DND-41 (cell line): ENCODE measurements at regions not wholly inside any gene's neighbourhood (a gene's known extent, or its start where the extent isn't known, plus 50 kb on each side); places are given as distances from the start of the nearest gene placed in this dataset.
"Not testable (repeated sequence)": the region's sequence is repeated elsewhere in the genome, so short reads cannot be mapped to it uniquely, and the experiment has no call there.

Source experiments
- ATAC-seq: fragments of 200-7000 bp; cut with Tn5 transposase; 3 replicates; pipeline ENCODE4 v1.9.1; 2021; ENCODE audit warnings: low read depth; ENCODE audit not compliant: insufficient read depth
- DNase-seq: peaks from one replicate; pipeline ENCODE4 v3.0.0-alpha.2; 2020
- H2AFZ ChIP-seq: 2 replicates; pipeline ENCODE4 v1.6.0; 2012; ENCODE audit warnings: low read depth, low read length
- H3K27ac ChIP-seq: 2 replicates; pipeline ENCODE4 v1.5.1; 2012; ENCODE audit warnings: low read length, inconsistent platforms
- H3K27me3 ChIP-seq: fragments of 200-600 bp; sonication (generic); 2 replicates; pipeline ENCODE4 v1.6.0; 2012; ENCODE audit warnings: low read length, mild to moderate bottlenecking, inconsistent platforms; ENCODE audit not compliant: insufficient read depth, poor library complexity
- H3K36me3 ChIP-seq: 2 replicates; pipeline ENCODE4 v1.5.1; 2012; ENCODE audit warnings: low read length, inconsistent platforms; ENCODE audit not compliant: insufficient read depth
- H3K4me1 ChIP-seq: 2 replicates; pipeline ENCODE4 v1.5.1; 2012; ENCODE audit warnings: mild to moderate bottlenecking, low read length; ENCODE audit not compliant: insufficient read depth
- H3K4me2 ChIP-seq: 2 replicates; pipeline ENCODE4 v1.6.0; 2012; ENCODE audit warnings: mild to moderate bottlenecking, moderate library complexity, low read length, inconsistent platforms; ENCODE audit not compliant: insufficient read depth
- H3K4me3 ChIP-seq, 2 experiments: fragments of 200-600 bp in 1 of 2; shearing (Covaris generic) in 1 of 2; 2 replicates each; pipeline ENCODE4 v1.5.1; 2012 to 2016; ENCODE audit warnings: inconsistent platforms in 2 of 2, low read length in 2 of 2, mild to moderate bottlenecking in 2 of 2, low read depth in 1 of 2, moderate library complexity in 1 of 2
- H3K79me2 ChIP-seq: 2 replicates; pipeline ENCODE4 v1.6.0; 2012; ENCODE audit warnings: low read length, inconsistent platforms; ENCODE audit not compliant: insufficient read depth
- H3K9ac ChIP-seq: 2 replicates; pipeline ENCODE4 v1.6.0; 2012; ENCODE audit warnings: low read depth, mild to moderate bottlenecking, inconsistent platforms, low read length, moderate library complexity
- H3K9me3 ChIP-seq: 2 replicates; pipeline ENCODE4 v1.5.1; 2012; ENCODE audit warnings: low read length, moderate library complexity, mild to moderate bottlenecking, inconsistent platforms; ENCODE audit not compliant: insufficient read depth, severe bottlenecking
- H4K20me1 ChIP-seq: 2 replicates; pipeline ENCODE4 v1.6.0; 2012; ENCODE audit warnings: low read length; ENCODE audit not compliant: insufficient read depth
- CTCF ChIP-seq: IDR thresholded peaks from 2 replicates; pipeline ENCODE4 v1.5.1; 2012; ENCODE audit warnings: borderline replicate concordance, low read length, moderate library complexity, mild to moderate bottlenecking; ENCODE audit not compliant: poor library complexity, severe bottlenecking; ENCODE audit errors: extremely low read depth
- EZH2 ChIP-seq: IDR thresholded peaks from 3 replicates; pipeline ENCODE4 v1.6.1; 2012; ENCODE audit warnings: borderline replicate concordance, low read depth, mild to moderate bottlenecking, moderate library complexity, low read length, inconsistent platforms; ENCODE audit not compliant: severe bottlenecking

GRCh38 chr16:72596373-72596772 is 424.4 kb upstream of the PMFBP1 start:
- no peak for DNase-seq
- no peak overlapping the region for H3K27ac ChIP-seq
- ATAC-seq, result no peak
- H3K9me3 ChIP-seq, result no peaks in the 10 kb centered on the region
- H3K9ac ChIP-seq, result no peak overlapping the region
- no peak overlapping the region for H2AFZ ChIP-seq
- peaks cover 4% of the 10 kb centered on the region; the same call in 1 of the 2 replicates for H3K79me2 ChIP-seq
- H3K4me2 ChIP-seq, result no peak overlapping the region
- no peaks in the 10 kb centered on the region for H3K36me3 ChIP-seq
- no peak overlapping the region for H3K4me3 ChIP-seq
- H3K27me3 ChIP-seq, result no peaks in the 10 kb centered on the region
- no peaks in the 10 kb centered on the region; the same call in 1 of the 2 replicates for H4K20me1 ChIP-seq
- H3K4me1 ChIP-seq, result no peaks in the 10 kb centered on the region
- TF ChIP-seq CTCF, result no peak
- TF ChIP-seq EZH2, result no peak

GRCh38 chr16:72590151-72590937 is 418.4 kb upstream of the PMFBP1 start:
- no peaks in the 10 kb centered on the region for H3K27me3 ChIP-seq
- no peaks in the 10 kb centered on the region; the same call in 1 of the 2 replicates for H4K20me1 ChIP-seq
- DNase-seq (no peak), ATAC-seq (no peak)
- no peak overlapping the region for H3K9ac ChIP-seq
- no peak overlapping the region for H2AFZ ChIP-seq
- TF ChIP-seq CTCF, result no peak
- TF ChIP-seq EZH2, result no peak
- H3K79me2 ChIP-seq, result no peaks in the 10 kb centered on the region
- H3K4me2 ChIP-seq, result no peak overlapping the region
- no peaks in the 10 kb centered on the region for H3K4me1 ChIP-seq
- no peak overlapping the region for H3K27ac ChIP-seq
- H3K9me3 ChIP-seq, result no peaks in the 10 kb centered on the region
- no peak overlapping the region for H3K4me3 ChIP-seq
- no peaks in the 10 kb centered on the region for H3K36me3 ChIP-seq

GRCh38 chr16:72588551-72588950 is 416.6 kb upstream of the PMFBP1 start:
- Histone ChIP-seq H3K4me2 (no peak overlapping the region), H3K4me1 (no peaks in the 10 kb centered on the region), H3K27ac (no peak overlapping the region), H3K36me3 (no peaks in the 10 kb centered on the region), H3K4me3 (no peak overlapping the region), H4K20me1 (no peaks in the 10 kb centered on the region; the same call in 1 of the 2 replicates), H3K27me3 (no peaks in the 10 kb centered on the region), H2AFZ (no peak overlapping the region), H3K79me2 (no peaks in the 10 kb centered on the region), H3K9ac (no peak overlapping the region), H3K9me3 (no peaks in the 10 kb centered on the region)
- no peak for TF ChIP-seq EZH2
- DNase-seq (no peak), ATAC-seq (no peak)

GRCh38 chr16:72578061-72578460 is 406.1 kb upstream of the PMFBP1 start:
- not testable (repeated sequence) for H3K4me2 ChIP-seq, H4K20me1 ChIP-seq, ATAC-seq, H3K4me3 ChIP-seq, H3K4me1 ChIP-seq, H3K36me3 ChIP-seq, H3K9me3 ChIP-seq, H3K27me3 ChIP-seq, H3K9ac ChIP-seq, DNase-seq, H3K27ac ChIP-seq, H3K79me2 ChIP-seq, H2AFZ ChIP-seq
